ENCODE measurements at regions not wholly inside any gene's neighbourhood (a gene's known extent, or its start where the extent isn't known, plus 50 kb on each side); places are given as distances from the start of the nearest gene placed in this dataset.

DNA sequence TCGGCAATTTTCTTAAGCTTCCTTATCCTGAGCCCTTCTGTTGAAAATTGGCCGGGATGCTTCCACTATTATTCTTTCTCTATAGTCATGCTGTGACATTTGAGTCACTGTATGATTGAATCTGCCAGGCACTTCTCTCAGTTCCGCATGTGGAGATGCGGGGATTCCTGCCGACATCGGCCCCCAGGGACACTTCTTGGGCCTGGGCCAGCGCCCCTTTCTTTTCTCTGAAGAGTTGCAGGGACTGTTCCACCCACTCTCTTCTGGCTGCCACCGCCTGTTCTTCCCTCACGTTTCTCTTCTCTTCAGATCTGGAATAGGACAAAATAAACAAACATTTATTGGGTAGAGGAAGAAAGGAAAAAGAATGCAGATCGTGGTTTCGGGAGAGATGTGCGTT is 310.1 kb downstream of the ETNK1 start:
- TF ChIP-seq, protein P1, sequence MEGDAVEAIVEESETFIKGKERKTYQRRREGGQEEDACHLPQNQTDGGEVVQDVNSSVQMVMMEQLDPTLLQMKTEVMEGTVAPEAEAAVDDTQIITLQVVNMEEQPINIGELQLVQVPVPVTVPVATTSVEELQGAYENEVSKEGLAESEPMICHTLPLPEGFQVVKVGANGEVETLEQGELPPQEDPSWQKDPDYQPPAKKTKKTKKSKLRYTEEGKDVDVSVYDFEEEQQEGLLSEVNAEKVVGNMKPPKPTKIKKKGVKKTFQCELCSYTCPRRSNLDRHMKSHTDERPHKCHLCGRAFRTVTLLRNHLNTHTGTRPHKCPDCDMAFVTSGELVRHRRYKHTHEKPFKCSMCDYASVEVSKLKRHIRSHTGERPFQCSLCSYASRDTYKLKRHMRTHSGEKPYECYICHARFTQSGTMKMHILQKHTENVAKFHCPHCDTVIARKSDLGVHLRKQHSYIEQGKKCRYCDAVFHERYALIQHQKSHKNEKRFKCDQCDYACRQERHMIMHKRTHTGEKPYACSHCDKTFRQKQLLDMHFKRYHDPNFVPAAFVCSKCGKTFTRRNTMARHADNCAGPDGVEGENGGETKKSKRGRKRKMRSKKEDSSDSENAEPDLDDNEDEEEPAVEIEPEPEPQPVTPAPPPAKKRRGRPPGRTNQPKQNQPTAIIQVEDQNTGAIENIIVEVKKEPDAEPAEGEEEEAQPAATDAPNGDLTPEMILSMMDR (IDR thresholded peaks at IDR 0.05) = no peak
- TF ChIP-seq EZH2 (IDR thresholded peaks at IDR 0.05; ENCODE audit: borderline replicate concordance, insufficient read depth, low read depth, low read length, poor library complexity, severe bottlenecking) = no peak

All from B cell (primary cell).